Upper lobe of left lung (tissue), 4 donors: ENCODE measurements at regions not wholly inside any gene's neighbourhood (a gene's known extent, or its start where the extent isn't known, plus 50 kb on each side); places are given as distances from the start of the nearest gene placed in this dataset.

Source experiments
- POLR2A ChIP-seq, 4 donors: fragments of 450-650 bp; IDR thresholded peaks; one replicate each; pipeline ENCODE4 v1.5.1; 2016 to 2017; ENCODE audit warnings: antibody characterized with exemption in 4 of 4, mild to moderate bottlenecking in 2 of 4
- POLR2AphosphoS5 ChIP-seq, 2 donors: sonication (generic); formaldehyde crosslinking; IDR thresholded peaks; one replicate each; pipeline ENCODE4 v1.5.1; 2017; ENCODE audit warnings: antibody characterized with exemption in 2 of 2
- TF ChIP-seq, protein P1 (sequence below), 6 experiments: fragments of 450-650 bp in 4 of 6; fragments of 200-600 bp in 2 of 6; sonication (generic) in 2 of 6; IDR thresholded peaks; one replicate each; pipeline ENCODE4 v1.5.1; 2016 to 2019; ENCODE audit warnings: antibody characterized with exemption in 6 of 6

- no peak for TF ChIP-seq POLR2A (IDR thresholded peaks at IDR 0.05)
- TF ChIP-seq, protein P1, sequence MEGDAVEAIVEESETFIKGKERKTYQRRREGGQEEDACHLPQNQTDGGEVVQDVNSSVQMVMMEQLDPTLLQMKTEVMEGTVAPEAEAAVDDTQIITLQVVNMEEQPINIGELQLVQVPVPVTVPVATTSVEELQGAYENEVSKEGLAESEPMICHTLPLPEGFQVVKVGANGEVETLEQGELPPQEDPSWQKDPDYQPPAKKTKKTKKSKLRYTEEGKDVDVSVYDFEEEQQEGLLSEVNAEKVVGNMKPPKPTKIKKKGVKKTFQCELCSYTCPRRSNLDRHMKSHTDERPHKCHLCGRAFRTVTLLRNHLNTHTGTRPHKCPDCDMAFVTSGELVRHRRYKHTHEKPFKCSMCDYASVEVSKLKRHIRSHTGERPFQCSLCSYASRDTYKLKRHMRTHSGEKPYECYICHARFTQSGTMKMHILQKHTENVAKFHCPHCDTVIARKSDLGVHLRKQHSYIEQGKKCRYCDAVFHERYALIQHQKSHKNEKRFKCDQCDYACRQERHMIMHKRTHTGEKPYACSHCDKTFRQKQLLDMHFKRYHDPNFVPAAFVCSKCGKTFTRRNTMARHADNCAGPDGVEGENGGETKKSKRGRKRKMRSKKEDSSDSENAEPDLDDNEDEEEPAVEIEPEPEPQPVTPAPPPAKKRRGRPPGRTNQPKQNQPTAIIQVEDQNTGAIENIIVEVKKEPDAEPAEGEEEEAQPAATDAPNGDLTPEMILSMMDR (IDR thresholded peaks at IDR 0.05): no peak
- no peak for TF ChIP-seq POLR2AphosphoS5 (IDR thresholded peaks at IDR 0.05)
These were observed 67.5 kb upstream of the SLC38A11 start for GRCh38 chr2:165022781-165023180.
